Loucy (cell line): ENCODE measurements at regions not wholly inside any gene's neighbourhood (a gene's known extent, or its start where the extent isn't known, plus 50 kb on each side); places are given as distances from the start of the nearest gene placed in this dataset.

Source experiments
- EZH2phosphoT487 ChIP-seq: fragments of 200-600 bp; IDR thresholded peaks from 2 replicates; pipeline ENCODE4 v1.6.1; 2018; ENCODE audit warnings: antibody characterized with exemption, mild to moderate bottlenecking, moderate library complexity, borderline replicate concordance
- TF ChIP-seq, protein P1 (sequence below): fragments of 200-600 bp; sonication (generic); conservative IDR thresholded peaks from 2 replicates; pipeline ENCODE4 v1.5.1; 2014; ENCODE audit warnings: mild to moderate bottlenecking, antibody characterized with exemption, low read length

DNA sequence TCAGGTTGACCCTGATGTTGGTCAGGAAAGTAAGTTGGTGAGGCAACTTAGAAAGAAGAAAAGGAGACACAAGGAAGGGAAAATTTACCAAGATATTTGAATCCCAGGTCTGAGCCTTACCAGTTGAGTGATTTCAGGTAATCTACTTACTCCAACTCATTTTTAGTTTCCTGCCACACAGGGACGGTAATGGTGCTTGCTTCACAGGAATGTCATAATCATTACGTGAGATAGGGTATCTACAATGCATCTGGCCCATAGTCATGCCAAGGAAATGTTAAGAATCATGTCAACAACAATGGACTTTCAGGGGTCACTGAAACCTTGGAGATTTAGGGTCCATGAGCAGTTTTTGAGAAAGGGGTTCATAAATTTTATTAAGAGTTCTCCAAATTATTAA is 195.4 kb upstream of the HHIP start:
- TF ChIP-seq, protein P1, sequence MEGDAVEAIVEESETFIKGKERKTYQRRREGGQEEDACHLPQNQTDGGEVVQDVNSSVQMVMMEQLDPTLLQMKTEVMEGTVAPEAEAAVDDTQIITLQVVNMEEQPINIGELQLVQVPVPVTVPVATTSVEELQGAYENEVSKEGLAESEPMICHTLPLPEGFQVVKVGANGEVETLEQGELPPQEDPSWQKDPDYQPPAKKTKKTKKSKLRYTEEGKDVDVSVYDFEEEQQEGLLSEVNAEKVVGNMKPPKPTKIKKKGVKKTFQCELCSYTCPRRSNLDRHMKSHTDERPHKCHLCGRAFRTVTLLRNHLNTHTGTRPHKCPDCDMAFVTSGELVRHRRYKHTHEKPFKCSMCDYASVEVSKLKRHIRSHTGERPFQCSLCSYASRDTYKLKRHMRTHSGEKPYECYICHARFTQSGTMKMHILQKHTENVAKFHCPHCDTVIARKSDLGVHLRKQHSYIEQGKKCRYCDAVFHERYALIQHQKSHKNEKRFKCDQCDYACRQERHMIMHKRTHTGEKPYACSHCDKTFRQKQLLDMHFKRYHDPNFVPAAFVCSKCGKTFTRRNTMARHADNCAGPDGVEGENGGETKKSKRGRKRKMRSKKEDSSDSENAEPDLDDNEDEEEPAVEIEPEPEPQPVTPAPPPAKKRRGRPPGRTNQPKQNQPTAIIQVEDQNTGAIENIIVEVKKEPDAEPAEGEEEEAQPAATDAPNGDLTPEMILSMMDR: no peak
- no peak for TF ChIP-seq EZH2phosphoT487
